ENCODE measurements at regions not wholly inside any gene's neighbourhood (a gene's known extent, or its start where the extent isn't known, plus 50 kb on each side); places are given as distances from the start of the nearest gene placed in this dataset.
A peak's percentile ranks its signal among the peaks of the same experiment; 100 is the strongest.

- DNase-seq (ENCODE audit: low read depth, low spot score): no peak
- no peak overlapping the region for H3K4me3 ChIP-seq (ENCODE audit: low read depth, low read length)
- peaks cover 13% of the 10 kb centered on the region for H3K27me3 ChIP-seq (ENCODE audit: control insufficient read depth, insufficient read depth, low read length)
- CTCF ChIA-PET: interaction anchor here (1.2 kb wide), 1 partner anchor 11 kb away, joined by 3 read pairs; no protein-coding TSS in a partner anchor
- TF ChIP-seq, protein P1, sequence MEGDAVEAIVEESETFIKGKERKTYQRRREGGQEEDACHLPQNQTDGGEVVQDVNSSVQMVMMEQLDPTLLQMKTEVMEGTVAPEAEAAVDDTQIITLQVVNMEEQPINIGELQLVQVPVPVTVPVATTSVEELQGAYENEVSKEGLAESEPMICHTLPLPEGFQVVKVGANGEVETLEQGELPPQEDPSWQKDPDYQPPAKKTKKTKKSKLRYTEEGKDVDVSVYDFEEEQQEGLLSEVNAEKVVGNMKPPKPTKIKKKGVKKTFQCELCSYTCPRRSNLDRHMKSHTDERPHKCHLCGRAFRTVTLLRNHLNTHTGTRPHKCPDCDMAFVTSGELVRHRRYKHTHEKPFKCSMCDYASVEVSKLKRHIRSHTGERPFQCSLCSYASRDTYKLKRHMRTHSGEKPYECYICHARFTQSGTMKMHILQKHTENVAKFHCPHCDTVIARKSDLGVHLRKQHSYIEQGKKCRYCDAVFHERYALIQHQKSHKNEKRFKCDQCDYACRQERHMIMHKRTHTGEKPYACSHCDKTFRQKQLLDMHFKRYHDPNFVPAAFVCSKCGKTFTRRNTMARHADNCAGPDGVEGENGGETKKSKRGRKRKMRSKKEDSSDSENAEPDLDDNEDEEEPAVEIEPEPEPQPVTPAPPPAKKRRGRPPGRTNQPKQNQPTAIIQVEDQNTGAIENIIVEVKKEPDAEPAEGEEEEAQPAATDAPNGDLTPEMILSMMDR (IDR thresholded peaks at IDR 0.05; ENCODE audit: low read depth, low read length): 0 out of 2 replicates have a peak, but pooled peaks have one; percentile 10
- no peak overlapping the region for H3K27ac ChIP-seq (ENCODE audit: low read depth, low read length)
- no peaks in the 10 kb centered on the region for H3K9me3 ChIP-seq (ENCODE audit: control insufficient read depth, insufficient read depth, low read length)
- POLR2A ChIA-PET: no interaction called here
Measured at GRCh38 chr15:79195802-79196201, 86.7 kb upstream of the ANKRD34C start.

DNA sequence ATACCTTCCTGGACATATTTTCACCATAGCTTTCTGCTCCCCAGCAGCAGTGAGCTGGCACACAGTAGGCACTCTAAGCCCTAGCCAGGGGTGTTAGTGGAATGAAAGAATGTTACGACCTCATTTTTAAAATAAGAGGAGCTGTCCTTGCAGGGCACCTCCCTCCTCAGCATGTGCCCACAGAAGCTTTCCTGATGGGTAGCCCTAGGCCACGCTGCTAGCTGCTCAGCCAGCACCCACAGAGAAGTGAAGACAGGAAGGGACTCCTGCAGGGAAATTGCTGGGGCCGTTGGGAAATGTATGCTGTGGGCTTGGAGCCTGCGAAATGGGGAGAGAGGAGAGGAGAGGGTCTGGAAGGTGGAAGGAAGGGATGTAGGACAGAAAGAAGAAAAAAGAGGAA is 87.3 kb upstream of the ANKRD34C start:
- no peak overlapping the region for H3K4me3 ChIP-seq (ENCODE audit: low read depth, low read length)
- TF ChIP-seq, protein P1 (IDR thresholded peaks at IDR 0.05; ENCODE audit: low read depth, low read length): no peak
- no peak for DNase-seq (ENCODE audit: low read depth, low spot score)
- no peak overlapping the region for H3K27ac ChIP-seq (ENCODE audit: low read depth, low read length)
- no peaks in the 10 kb centered on the region for H3K9me3 ChIP-seq (ENCODE audit: control insufficient read depth, insufficient read depth, low read length)
- peaks cover 16% of the 10 kb centered on the region for H3K27me3 ChIP-seq (ENCODE audit: control insufficient read depth, insufficient read depth, low read length)
- ChIA-PET POLR2A (no interaction called here), CTCF (interaction anchor here (0.9 kb wide), 1 partner anchor 11 kb away, joined by 3 read pairs; no protein-coding TSS in a partner anchor)

- CTCF ChIA-PET: interaction anchor here (0.9 kb wide), 1 partner anchor 10 kb away, joined by 3 read pairs; no protein-coding TSS in a partner anchor
- TF ChIP-seq, protein P1 (IDR thresholded peaks at IDR 0.05; ENCODE audit: low read depth, low read length): no peak
- no peak for DNase-seq (ENCODE audit: low read depth, low spot score)
Measured at GRCh38 chr15:79194386-79194785, 88.1 kb upstream of the ANKRD34C start.

GRCh38 chr15:79193549-79193948 is 89.0 kb upstream of the ANKRD34C start:
- Histone ChIP-seq H3K27ac (ENCODE audit: low read depth, low read length) (no peak overlapping the region), H3K4me3 (ENCODE audit: low read depth, low read length) (no peak overlapping the region), H3K9me3 (ENCODE audit: control insufficient read depth, insufficient read depth, low read length) (no peaks in the 10 kb centered on the region), H3K27me3 (ENCODE audit: control insufficient read depth, insufficient read depth, low read length) (peaks cover 21% of the 10 kb centered on the region)
- ChIA-PET POLR2A (no interaction called here), CTCF (interaction anchor here (1.2 to 1.6 kb wide), 2 partner anchors 9 to 25 kb away, joined by 3 to 11 read pairs; no protein-coding TSS in a partner anchor)
- TF ChIP-seq, protein P1 (IDR thresholded peaks at IDR 0.05; ENCODE audit: low read depth, low read length): no peak
- DNase-seq (ENCODE audit: low read depth, low spot score): no peak

More at GRCh38 chr15:79194386-79194785, 88.1 kb upstream of the ANKRD34C start:
- Histone ChIP-seq H3K27ac (ENCODE audit: low read depth, low read length) (no peak overlapping the region), H3K27me3 (ENCODE audit: control insufficient read depth, insufficient read depth, low read length) (peaks cover 21% of the 10 kb centered on the region), H3K4me3 (ENCODE audit: low read depth, low read length) (no peak overlapping the region), H3K9me3 (ENCODE audit: control insufficient read depth, insufficient read depth, low read length) (no peaks in the 10 kb centered on the region)
- POLR2A ChIA-PET: no interaction called here

- DNase-seq (ENCODE audit: low read depth, low spot score): no peak
- POLR2A ChIA-PET: no interaction called here
- TF ChIP-seq, protein P1 (IDR thresholded peaks at IDR 0.05; ENCODE audit: low read depth, low read length): no peak
- CTCF ChIA-PET: interaction anchor here (1.2 to 1.6 kb wide), 2 partner anchors 8 to 25 kb away, joined by 3 to 11 read pairs; no protein-coding TSS in a partner anchor
- H3K4me3 ChIP-seq (ENCODE audit: low read depth, low read length): no peak overlapping the region
- peaks cover 25% of the 10 kb centered on the region for H3K27me3 ChIP-seq (ENCODE audit: control insufficient read depth, insufficient read depth, low read length)
- H3K9me3 ChIP-seq (ENCODE audit: control insufficient read depth, insufficient read depth, low read length): no peaks in the 10 kb centered on the region
- H3K27ac ChIP-seq (ENCODE audit: low read depth, low read length): no peak overlapping the region
Measured at GRCh38 chr15:79193103-79193502, 89.4 kb upstream of the ANKRD34C start.

Data from AG04450 (cell line).